IMR-90 (cell line): ENCODE measurements at regions not wholly inside any gene's neighbourhood (a gene's known extent, or its start where the extent isn't known, plus 50 kb on each side); places are given as distances from the start of the nearest gene placed in this dataset.
"Not testable (repeated sequence)": the region's sequence is repeated elsewhere in the genome, so short reads cannot be mapped to it uniquely, and the experiment has no call there.

Experiments used
- ATAC-seq: fragments of 200-7000 bp; cut with Tn5 transposase; 2 replicates; pipeline ENCODE4 v1.9.1; 2020; ENCODE audit warnings: low read depth, mild to moderate bottlenecking, moderate library complexity
- BruUV-seq: library from RNA; stranded (reverse); fragments of 400-500 nt; replicated peaks from 2 replicates; lab custom pipeline; 2021; lab: Mats Ljungman, UMichigan
- CTCF ChIA-PET: fragments of 300-600 bp; formaldehyde crosslinking; extraction: SDS; loops from one replicate; lab custom pipeline; 2021; ENCODE audit warnings: antibody characterized with exemption; lab: Yijun Ruan, JAX
- POLR2A ChIA-PET: fragments of 300-600 bp; sonication (Branson Sonifier 250); formaldehyde crosslinking; loops from one replicate; lab custom pipeline; 2022; ENCODE audit warnings: antibody characterized with exemption; ENCODE audit not compliant: unreplicated experiment; lab: Charles Lee
- DNase-seq: peaks from one replicate; pipeline ENCODE4 v3.0.0; 2013
- H2AFZ ChIP-seq: replicated peaks from 2 replicates; pipeline ENCODE3; 2013; ENCODE audit warnings: low read length, mild to moderate bottlenecking; ENCODE audit not compliant: poor library complexity
- H2AK5ac ChIP-seq: 2 replicates; pipeline ENCODE4 v1.6.1; 2013; ENCODE audit warnings: low read depth, low read length, inconsistent platforms
- H2AK9ac ChIP-seq: replicated peaks from 2 replicates; pipeline ENCODE3; 2013; ENCODE audit warnings: mild to moderate bottlenecking, low read depth, low read length, moderate library complexity; ENCODE audit not compliant: poor library complexity
- H2BK120ac ChIP-seq: 2 replicates; pipeline ENCODE4 v1.6.1; 2013; ENCODE audit warnings: low read depth, low read length, inconsistent platforms
- H2BK15ac ChIP-seq: 3 replicates; pipeline ENCODE4 v1.6.1; 2013; ENCODE audit warnings: low read depth, low read length, inconsistent platforms
- H2BK20ac ChIP-seq: 2 replicates; pipeline ENCODE4 v1.6.1; 2013; ENCODE audit warnings: low read depth, mild to moderate bottlenecking, inconsistent platforms, low read length, moderate library complexity
- H2BK5ac ChIP-seq: 2 replicates; pipeline ENCODE4 v1.6.1; 2013; ENCODE audit warnings: mild to moderate bottlenecking, low read depth, low read length, inconsistent platforms; ENCODE audit not compliant: poor library complexity, severe bottlenecking
- H3K14ac ChIP-seq: replicated peaks from 2 replicates; pipeline ENCODE4 v1.6.1; 2013; ENCODE audit warnings: low read depth, low read length, inconsistent platforms
- H3K18ac ChIP-seq: 2 replicates; pipeline ENCODE4 v1.6.1; 2013; ENCODE audit warnings: low read depth, low read length, control low read depth
- H3K23ac ChIP-seq: 2 replicates; pipeline ENCODE4 v1.6.1; 2013; ENCODE audit warnings: low read depth, low read length, inconsistent platforms
- H3K27ac ChIP-seq: 2 replicates; pipeline ENCODE4 v1.5.1; 2013; ENCODE audit warnings: mild to moderate bottlenecking, control low read depth, low read length; ENCODE audit not compliant: insufficient read depth
- H3K27me3 ChIP-seq: 2 replicates; pipeline ENCODE4 v1.6.1; 2013; ENCODE audit warnings: low read length; ENCODE audit not compliant: control insufficient read depth, insufficient read depth
- H3K36me3 ChIP-seq: 2 replicates; pipeline ENCODE4 v1.6.1; 2013; ENCODE audit warnings: low read length, mixed read lengths; ENCODE audit not compliant: control insufficient read depth, insufficient read depth
- H3K4ac ChIP-seq: 2 replicates; pipeline ENCODE4 v1.6.1; 2013; ENCODE audit warnings: low read depth, low read length, inconsistent platforms
- H3K4me1 ChIP-seq: 2 replicates; pipeline ENCODE4 v1.6.1; 2013; ENCODE audit warnings: low read length, mixed read lengths; ENCODE audit not compliant: control insufficient read depth, insufficient read depth
- H3K4me2 ChIP-seq: 2 replicates; pipeline ENCODE4 v1.6.1; 2013; ENCODE audit warnings: low read depth, mild to moderate bottlenecking, control low read depth, low read length, moderate library complexity
- H3K4me3 ChIP-seq: 2 replicates; pipeline ENCODE4 v1.5.1; 2013; ENCODE audit warnings: low read depth, mild to moderate bottlenecking, control low read depth, low read length, moderate library complexity; ENCODE audit not compliant: insufficient read depth
- H3K56ac ChIP-seq: 2 replicates; pipeline ENCODE4 v1.6.1; 2013; ENCODE audit warnings: low read length, inconsistent platforms; ENCODE audit not compliant: insufficient read depth; ENCODE audit errors: extremely low read depth
- H3K79me1 ChIP-seq, 2 experiments: 2 replicates each; pipeline ENCODE4 v1.6.1; 2013; ENCODE audit warnings: low read length in 2 of 2, inconsistent platforms in 1 of 2, low read depth in 1 of 2
- H3K9ac ChIP-seq: 2 replicates; pipeline ENCODE4 v1.6.1; 2013; ENCODE audit warnings: low read depth, low read length, control low read depth
- H3K9me1 ChIP-seq: 2 replicates; pipeline ENCODE4 v1.6.1; 2013; ENCODE audit warnings: low read length, inconsistent platforms; ENCODE audit not compliant: insufficient read depth
- H3K9me3 ChIP-seq: 2 replicates; pipeline ENCODE4 v1.6.1; 2013; ENCODE audit warnings: low read length; ENCODE audit not compliant: control insufficient read depth, insufficient read depth
- H4K20me1 ChIP-seq: 2 replicates; pipeline ENCODE4 v1.6.1; 2013; ENCODE audit warnings: low read length, inconsistent platforms; ENCODE audit not compliant: insufficient read depth
- H4K5ac ChIP-seq: 2 replicates; pipeline ENCODE4 v1.6.1; 2013; ENCODE audit warnings: mild to moderate bottlenecking, low read depth, low read length, control low read depth
- H4K8ac ChIP-seq, 2 experiments: 2 replicates each; pipeline ENCODE4 v1.6.1; 2013; ENCODE audit warnings: low read depth in 2 of 2, low read length in 2 of 2, control low read depth in 1 of 2, inconsistent platforms in 1 of 2
- H4K91ac ChIP-seq: 2 replicates; pipeline ENCODE4 v1.6.1; 2013; ENCODE audit warnings: low read depth, low read length, inconsistent platforms; ENCODE audit not compliant: insufficient read depth
- WGBS, 2 experiments: methylation state at CpG; one replicate each; pipeline versions ENCODE4 v1.1.5 to v1.1.7; 2013; ENCODE audit warnings: missing lambda C conversion rate in 2 of 2; ENCODE audit not compliant: insufficient read length in 1 of 2; ENCODE audit errors: extremely low coverage in 2 of 2; 5-methylcytosine and 5-hydroxymethylcytosine counted together
- dilution Hi-C: fragments of 300-500 bp; cut with HindIII; formaldehyde crosslinking; loops from one replicate; pipeline ENCODE4 v1.14.3; 2018; ENCODE audit warnings: low sequenced_read_pairs; ENCODE audit not compliant: unreplicated experiment
- in situ Hi-C: fragments of 300-500 bp; cut with MboI; formaldehyde crosslinking; loops from 3 replicates; pipeline ENCODE4 v1.14.3; 2019; ENCODE audit warnings: low sequenced_read_pairs, inconsistent platforms, mixed read lengths
- intact Hi-C: fragments of 100-400 bp; cut with micrococcal nuclease; formaldehyde crosslinking; loops from 2 replicates; pipeline ENCODE4 v1.10.0; 2022

DNA sequence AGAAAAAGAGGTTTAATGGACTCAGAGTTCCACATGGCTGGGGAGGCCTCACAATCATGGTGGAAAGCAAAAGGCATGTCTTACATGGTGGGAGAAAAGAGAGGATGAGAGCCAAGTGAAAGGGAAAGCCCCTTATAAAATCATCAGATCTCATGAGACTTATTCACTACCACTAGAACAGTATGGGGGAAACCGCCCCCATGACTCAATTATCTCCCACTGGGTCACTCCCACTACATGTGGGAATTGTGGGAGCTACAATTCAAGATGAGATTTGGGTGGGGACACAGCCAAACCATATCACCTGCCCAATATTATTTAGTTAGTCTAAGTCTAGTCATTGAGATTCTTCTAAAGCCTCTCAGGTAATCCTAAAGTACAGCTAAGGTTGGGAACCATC is 66.1 kb upstream of the HSPB3 start:
- H3K56ac ChIP-seq, H3K4me2 ChIP-seq, H3K18ac ChIP-seq, H2BK5ac ChIP-seq, H2BK20ac ChIP-seq, intact Hi-C loops, in situ Hi-C loops, H3K27ac ChIP-seq, H2AK9ac ChIP-seq, POLR2A ChIA-PET, H2BK120ac ChIP-seq, H3K9me3 ChIP-seq, H3K9ac ChIP-seq, H3K79me1 ChIP-seq, H3K23ac ChIP-seq, dilution Hi-C loops, H4K91ac ChIP-seq, H2BK15ac ChIP-seq, H3K4me3 ChIP-seq, H4K20me1 ChIP-seq, H4K8ac ChIP-seq, H2AK5ac ChIP-seq, H3K27me3 ChIP-seq, BruUV-seq, H4K5ac ChIP-seq, DNase-seq, CTCF ChIA-PET, H3K14ac ChIP-seq, H3K4ac ChIP-seq, H3K4me1 ChIP-seq, H3K9me1 ChIP-seq, H2AFZ ChIP-seq, H3K36me3 ChIP-seq, ATAC-seq: not testable (repeated sequence)
- WGBS, 2 experiments = no CpG with 5 or more reads among the region's 1 CpG
